ENCODE measurements at regions not wholly inside any gene's neighbourhood (a gene's known extent, or its start where the extent isn't known, plus 50 kb on each side); places are given as distances from the start of the nearest gene placed in this dataset.

- H3K4me3 ChIP-seq (ENCODE audit: low read depth, low read length), result no peak overlapping the region
- TF ChIP-seq CTCF (IDR thresholded peaks at IDR 0.05; ENCODE audit: insufficient read depth, low read depth, low read length, missing control alignments), result no peak
- no peak for DNase-seq (ENCODE audit: low read depth)
Measured at GRCh38 chr4:13903901-13904300, 276.4 kb upstream of the BOD1L1 start.

- H3K4me3 ChIP-seq (ENCODE audit: low read depth, low read length), result no peak overlapping the region
- no peak for DNase-seq (ENCODE audit: low read depth)
- TF ChIP-seq CTCF (IDR thresholded peaks at IDR 0.05; ENCODE audit: insufficient read depth, low read depth, low read length, missing control alignments), result no peak
Measured at GRCh38 chr4:13905543-13905942, 278.0 kb upstream of the BOD1L1 start.

GRCh38 chr4:13906727-13907126 lies 279.2 kb upstream of the BOD1L1 start:
- TF ChIP-seq CTCF (IDR thresholded peaks at IDR 0.05; ENCODE audit: insufficient read depth, low read depth, low read length, missing control alignments), result no peak
- DNase-seq (ENCODE audit: low read depth), result no peak
- no peak overlapping the region for H3K4me3 ChIP-seq (ENCODE audit: low read depth, low read length)

GRCh38 chr4:13907255-13907751 lies 279.8 kb upstream of the BOD1L1 start:
- H3K4me3 ChIP-seq (ENCODE audit: low read depth, low read length), result no peak overlapping the region
- no peak for TF ChIP-seq CTCF (IDR thresholded peaks at IDR 0.05; ENCODE audit: insufficient read depth, low read depth, low read length, missing control alignments)
- DNase-seq (ENCODE audit: low read depth), result no peak

- DNase-seq (ENCODE audit: low read depth), result no peak
- TF ChIP-seq CTCF (IDR thresholded peaks at IDR 0.05; ENCODE audit: insufficient read depth, low read depth, low read length, missing control alignments), result no peak
Measured at GRCh38 chr4:13908455-13908854, 280.9 kb upstream of the BOD1L1 start.

GRCh38 chr4:13910556-13910955 lies 283.0 kb upstream of the BOD1L1 start:
- no peak for DNase-seq (ENCODE audit: low read depth)
- no peak overlapping the region for H3K4me3 ChIP-seq (ENCODE audit: low read depth, low read length)
- no peak for TF ChIP-seq CTCF (IDR thresholded peaks at IDR 0.05; ENCODE audit: insufficient read depth, low read depth, low read length, missing control alignments)

More at GRCh38 chr4:13908455-13908854, 280.9 kb upstream of the BOD1L1 start:
- H3K4me3 ChIP-seq (ENCODE audit: low read depth, low read length), result no peak overlapping the region

GRCh38 chr4:13911256-13911655 lies 283.7 kb upstream of the BOD1L1 start:
- TF ChIP-seq CTCF (IDR thresholded peaks at IDR 0.05; ENCODE audit: insufficient read depth, low read depth, low read length, missing control alignments), result no peak
- no peak for DNase-seq (ENCODE audit: low read depth)
- H3K4me3 ChIP-seq (ENCODE audit: low read depth, low read length), result no peak overlapping the region

Data from GM12865 (cell line).